Keratinocyte (primary cell): ENCODE measurements at regions not wholly inside any gene's neighbourhood (a gene's known extent, or its start where the extent isn't known, plus 50 kb on each side); places are given as distances from the start of the nearest gene placed in this dataset.

Experiments
- DNase-seq: peaks from one replicate; pipeline ENCODE4 v3.0.0-alpha.2; 2011; ENCODE audit warnings: low read depth, missing footprints, low spot score
- FAIRE-seq: peaks from 2 replicates; lab custom pipeline; 2011; peaks lifted over from hg19 to GRCh38; lab: Jason Lieb, UNC
- H2AFZ ChIP-seq: 2 replicates; pipeline ENCODE4 v1.6.0; 2012; ENCODE audit warnings: low read length, control low read depth, inconsistent platforms; ENCODE audit not compliant: control insufficient read depth
- H3K27ac ChIP-seq: 2 replicates; pipeline ENCODE4 v1.5.1; 2011; ENCODE audit warnings: low read length; ENCODE audit not compliant: control insufficient read depth, insufficient read depth
- H3K27me3 ChIP-seq: 3 replicates; pipeline ENCODE4 v1.6.0; 2011; ENCODE audit warnings: low read length; ENCODE audit not compliant: control insufficient read depth, insufficient read depth; ENCODE audit errors: extremely low read depth
- H3K36me3 ChIP-seq, 2 experiments: 2 replicates in 1 of 2; 3 replicates in 1 of 2; pipeline ENCODE4 v1.5.1; 2011; ENCODE audit warnings: low read length in 2 of 2, mild to moderate bottlenecking in 1 of 2; ENCODE audit not compliant: control insufficient read depth in 2 of 2, insufficient read depth in 2 of 2; ENCODE audit errors: extremely low read depth in 1 of 2
- H3K4me1 ChIP-seq: 3 replicates; pipeline ENCODE4 v1.5.1; 2011; ENCODE audit warnings: low read length; ENCODE audit not compliant: control insufficient read depth, insufficient read depth; ENCODE audit errors: extremely low read depth
- H3K4me2 ChIP-seq: 3 replicates; pipeline ENCODE4 v1.6.0; 2011; ENCODE audit warnings: low read depth, low read length; ENCODE audit not compliant: control insufficient read depth, insufficient read depth; ENCODE audit errors: extremely low read depth
- H3K4me3 ChIP-seq, 3 experiments: fragments of 200-600 bp in 1 of 3; sonication (generic) in 1 of 3; 2 replicates in 2 of 3; 3 replicates in 1 of 3; pipeline ENCODE4 v1.5.1; 2011 to 2016; ENCODE audit warnings: low read length in 3 of 3, mild to moderate bottlenecking in 3 of 3, control low read depth in 2 of 3, inconsistent platforms in 1 of 3, low read depth in 1 of 3, mixed read lengths in 1 of 3, mixed run types in 1 of 3, moderate library complexity in 1 of 3; ENCODE audit not compliant: control insufficient read depth in 2 of 3, insufficient read depth in 2 of 3; ENCODE audit errors: extremely low read depth in 1 of 3
- H3K79me2 ChIP-seq: 2 replicates; pipeline ENCODE4 v1.6.0; 2012; ENCODE audit warnings: low read length; ENCODE audit not compliant: control insufficient read depth, insufficient read depth
- H3K9ac ChIP-seq: 3 replicates; pipeline ENCODE4 v1.6.0; 2011; ENCODE audit warnings: low read length; ENCODE audit not compliant: control insufficient read depth, insufficient read depth; ENCODE audit errors: extremely low read depth
- H3K9me1 ChIP-seq: 3 replicates; pipeline ENCODE4 v1.6.0; 2011; ENCODE audit warnings: low read length; ENCODE audit not compliant: control insufficient read depth, insufficient read depth; ENCODE audit errors: extremely low read depth
- H3K9me3 ChIP-seq: 2 replicates; pipeline ENCODE4 v1.5.1; 2012; ENCODE audit warnings: low read depth, low read length; ENCODE audit not compliant: control insufficient read depth
- H4K20me1 ChIP-seq: 3 replicates; pipeline ENCODE4 v1.6.0; 2011; ENCODE audit warnings: low read length; ENCODE audit not compliant: control insufficient read depth, insufficient read depth; ENCODE audit errors: extremely low read depth
- EZH2 ChIP-seq: IDR thresholded peaks from one replicate; pipeline ENCODE4 v1.6.1; 2012; ENCODE audit warnings: inconsistent platforms, mild to moderate bottlenecking, low read length, moderate library complexity
- dilution Hi-C: fragments of 300-500 bp; cut with MboI; formaldehyde crosslinking; loops from one replicate; pipeline ENCODE4 v1.7.0; 2020; ENCODE audit warnings: low sequenced_read_pairs; ENCODE audit not compliant: extremely low pct_ligation_motif_present
- TF ChIP-seq, protein P1 (sequence below), 3 experiments: IDR thresholded peaks in 1 of 3; conservative IDR thresholded peaks in 1 of 3; optimal IDR thresholded peaks in 1 of 3; 2 replicates in 2 of 3; 3 replicates in 1 of 3; pipeline versions ENCODE3 to v1.5.1; 2011; ENCODE audit warnings: low read length in 3 of 3, mild to moderate bottlenecking in 3 of 3, moderate library complexity in 2 of 3, control low read depth in 1 of 3, inconsistent platforms in 1 of 3; ENCODE audit not compliant: insufficient read depth in 2 of 3; ENCODE audit errors: extremely low read depth in 1 of 3

GRCh38 chr2:100739735-100740432 lies 80.1 kb upstream of the NPAS2 start:
- peak overlapping the region; percentile 23 for H3K4me2 ChIP-seq
- no peak overlapping the region for H3K4me3 ChIP-seq
- no peaks in the 10 kb centered on the region for H4K20me1 ChIP-seq
- no peaks in the 10 kb centered on the region for H3K9me3 ChIP-seq
- H3K27me3 ChIP-seq, result no peaks in the 10 kb centered on the region
- TF ChIP-seq, protein P1, sequence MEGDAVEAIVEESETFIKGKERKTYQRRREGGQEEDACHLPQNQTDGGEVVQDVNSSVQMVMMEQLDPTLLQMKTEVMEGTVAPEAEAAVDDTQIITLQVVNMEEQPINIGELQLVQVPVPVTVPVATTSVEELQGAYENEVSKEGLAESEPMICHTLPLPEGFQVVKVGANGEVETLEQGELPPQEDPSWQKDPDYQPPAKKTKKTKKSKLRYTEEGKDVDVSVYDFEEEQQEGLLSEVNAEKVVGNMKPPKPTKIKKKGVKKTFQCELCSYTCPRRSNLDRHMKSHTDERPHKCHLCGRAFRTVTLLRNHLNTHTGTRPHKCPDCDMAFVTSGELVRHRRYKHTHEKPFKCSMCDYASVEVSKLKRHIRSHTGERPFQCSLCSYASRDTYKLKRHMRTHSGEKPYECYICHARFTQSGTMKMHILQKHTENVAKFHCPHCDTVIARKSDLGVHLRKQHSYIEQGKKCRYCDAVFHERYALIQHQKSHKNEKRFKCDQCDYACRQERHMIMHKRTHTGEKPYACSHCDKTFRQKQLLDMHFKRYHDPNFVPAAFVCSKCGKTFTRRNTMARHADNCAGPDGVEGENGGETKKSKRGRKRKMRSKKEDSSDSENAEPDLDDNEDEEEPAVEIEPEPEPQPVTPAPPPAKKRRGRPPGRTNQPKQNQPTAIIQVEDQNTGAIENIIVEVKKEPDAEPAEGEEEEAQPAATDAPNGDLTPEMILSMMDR (optimal IDR thresholded peaks at IDR 0.05 in 1 of 3, IDR thresholded peaks at IDR 0.05 in 1 of 3, conservative IDR thresholded peaks at IDR 0.05 in 1 of 3; ENCODE audit: extremely low read depth in 1 of 3, insufficient read depth in 2 of 3, low read length in 3 of 3), result no peak
- no peak for TF ChIP-seq EZH2
- dilution Hi-C loops, result no loop called here
- H3K79me2 ChIP-seq, result no peaks in the 10 kb centered on the region
- H3K27ac ChIP-seq, result no peak overlapping the region
- DNase-seq, result no peak
- H3K4me1 ChIP-seq, result peaks cover 29% of the 10 kb centered on the region
- no peaks in the 10 kb centered on the region for H3K36me3 ChIP-seq
- no peaks in the 10 kb centered on the region for H3K9me1 ChIP-seq
- FAIRE-seq, result peak; percentile 74
- H2AFZ ChIP-seq, result peak overlapping the region; percentile 12
- no peak overlapping the region for H3K9ac ChIP-seq

GRCh38 chr2:100741880-100742276 lies 78.1 kb upstream of the NPAS2 start:
- H3K27ac ChIP-seq, result peak overlapping the region; percentile 91
- H3K9ac ChIP-seq, result peak overlapping the region; percentile 71
- H3K36me3 ChIP-seq, result no peaks in the 10 kb centered on the region
- H3K79me2 ChIP-seq, result no peaks in the 10 kb centered on the region
- DNase-seq (no peak), FAIRE-seq (no peak)
- dilution Hi-C loops, result no loop called here
- H4K20me1 ChIP-seq, result no peaks in the 10 kb centered on the region
- H3K4me3 ChIP-seq, result peak overlapping the region in 2 of 3 experiments; percentile 16 to 25
- H3K9me3 ChIP-seq, result no peaks in the 10 kb centered on the region
- no peaks in the 10 kb centered on the region for H3K9me1 ChIP-seq
- no peaks in the 10 kb centered on the region for H3K27me3 ChIP-seq
- peaks cover 30% of the 10 kb centered on the region for H3K4me1 ChIP-seq
- no peak for TF ChIP-seq EZH2
- H2AFZ ChIP-seq, result peak overlapping the region; percentile 65
- peak overlapping the region; percentile 76 for H3K4me2 ChIP-seq
